ENCODE measurements at regions not wholly inside any gene's neighbourhood (a gene's known extent, or its start where the extent isn't known, plus 50 kb on each side); places are given as distances from the start of the nearest gene placed in this dataset.

GRCh38 chr5:92605591-92605990, 975.4 kb downstream of the NR2F1-AS1 start:
- intact Hi-C loops (cut with micrococcal nuclease), result no loop called here
- Histone ChIP-seq H3K9ac (replicated peaks; ENCODE audit: extremely low read depth, insufficient read depth, low read length) (no peak overlapping the region), H3K79me2 (ENCODE audit: control insufficient read depth, insufficient read depth, low read length) (no peaks in the 10 kb centered on the region), H3K9me1 (replicated peaks; ENCODE audit: control insufficient read depth, extremely low read depth, insufficient read depth, low read length) (no peaks in the 10 kb centered on the region), H4K20me1 (replicated peaks; ENCODE audit: control insufficient read depth, extremely low read depth, insufficient read depth, low read length) (no peaks in the 10 kb centered on the region), H3K36me3 (ENCODE audit: control insufficient read depth in 2 of 2, extremely low read depth in 1 of 2, insufficient read depth in 2 of 2, low read length in 2 of 2) (no peaks in the 10 kb centered on the region), H3K4me3 (replicated peaks in 1 of 3; ENCODE audit: insufficient read depth in 1 of 3, low read depth in 1 of 3, low read length in 3 of 3) (no peak overlapping the region), H3K27ac (ENCODE audit: insufficient read depth, low read depth, low read length) (no peak overlapping the region), H3K4me1 (ENCODE audit: control insufficient read depth, extremely low read depth, insufficient read depth, low read length) (no peaks in the 10 kb centered on the region), H3K27me3 (ENCODE audit: control insufficient read depth in 2 of 2, insufficient read depth in 2 of 2, low read length in 2 of 2) (peaks cover 0 to 3% of the 10 kb centered on the region in 2 experiments), H2AFZ (ENCODE audit: low read depth, low read length) (no peak overlapping the region), H3K9me3 (replicated peaks; ENCODE audit: control insufficient read depth, insufficient read depth, low read length) (no peaks in the 10 kb centered on the region), H3K4me2 (ENCODE audit: insufficient read depth, low read length) (no peak overlapping the region)
- no peak for TF ChIP-seq POLR2AphosphoS5 (IDR thresholded peaks at IDR 0.05; ENCODE audit: insufficient read depth, low read depth, low read length)
- no peak for TF ChIP-seq GATA2 (IDR thresholded peaks at IDR 0.05; ENCODE audit: insufficient read depth, insufficient read length, low read depth, low read length)
- no peak for TF ChIP-seq MYC (IDR thresholded peaks at IDR 0.05; ENCODE audit: low read depth, low read length)
- TF ChIP-seq FOS (IDR thresholded peaks at IDR 0.05; ENCODE audit: borderline replicate concordance, insufficient read depth, low read length), result no peak
- no peak for TF ChIP-seq CTCF (IDR thresholded peaks at IDR 0.05; ENCODE audit: extremely low read depth in 1 of 2, insufficient read depth in 1 of 2, low read depth in 1 of 2, low read length in 2 of 2)
- TF ChIP-seq POLR2A (IDR thresholded peaks at IDR 0.05; ENCODE audit: low read depth, low read length), result no peak
- TF ChIP-seq MAX (IDR thresholded peaks at IDR 0.05; ENCODE audit: insufficient read depth, insufficient read length), result no peak
- no peak for TF ChIP-seq EZH2 (IDR thresholded peaks at IDR 0.05; ENCODE audit: borderline replicate concordance, low read depth, low read length, severe bottlenecking)
- TF ChIP-seq JUN (IDR thresholded peaks at IDR 0.05; ENCODE audit: borderline replicate concordance, insufficient read depth, insufficient read length, low read depth), result no peak
- no TSS peak for BruUV-seq (replicated peaks)
- ChIA-PET POLR2A (no interaction called here), CTCF (no interaction called here)
- FAIRE-seq (no peak), DNase-seq (ENCODE audit: low read depth, low spot score) (no peak)
- dilution Hi-C loops (cut with MboI; ENCODE audit: extremely low pct_ligation_motif_present, low sequenced_read_pairs), result no loop called here

Measured in endothelial cell of umbilical vein (primary cell).